ENCODE measurements at regions not wholly inside any gene's neighbourhood (a gene's known extent, or its start where the extent isn't known, plus 50 kb on each side); places are given as distances from the start of the nearest gene placed in this dataset.

DNA sequence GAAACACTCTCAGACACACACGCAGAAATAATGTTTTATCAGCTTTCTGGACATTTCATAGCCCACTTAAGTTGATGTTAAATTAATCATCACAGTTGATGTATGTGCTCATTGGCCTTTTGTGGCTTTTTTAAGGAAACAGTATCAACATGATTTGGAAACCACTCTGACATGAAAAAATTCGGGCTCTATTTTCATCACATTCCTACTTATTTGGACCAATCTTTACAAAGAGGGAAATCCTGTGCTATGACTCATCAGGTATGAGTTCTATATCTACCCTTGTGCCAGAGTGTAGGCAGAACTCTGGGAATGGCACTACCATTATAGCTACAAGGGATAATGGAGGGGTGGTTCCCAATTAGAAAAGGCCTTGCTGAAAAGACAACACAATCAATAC is 388.4 kb upstream of the PTGER4 start:
- TF ChIP-seq, protein P1, sequence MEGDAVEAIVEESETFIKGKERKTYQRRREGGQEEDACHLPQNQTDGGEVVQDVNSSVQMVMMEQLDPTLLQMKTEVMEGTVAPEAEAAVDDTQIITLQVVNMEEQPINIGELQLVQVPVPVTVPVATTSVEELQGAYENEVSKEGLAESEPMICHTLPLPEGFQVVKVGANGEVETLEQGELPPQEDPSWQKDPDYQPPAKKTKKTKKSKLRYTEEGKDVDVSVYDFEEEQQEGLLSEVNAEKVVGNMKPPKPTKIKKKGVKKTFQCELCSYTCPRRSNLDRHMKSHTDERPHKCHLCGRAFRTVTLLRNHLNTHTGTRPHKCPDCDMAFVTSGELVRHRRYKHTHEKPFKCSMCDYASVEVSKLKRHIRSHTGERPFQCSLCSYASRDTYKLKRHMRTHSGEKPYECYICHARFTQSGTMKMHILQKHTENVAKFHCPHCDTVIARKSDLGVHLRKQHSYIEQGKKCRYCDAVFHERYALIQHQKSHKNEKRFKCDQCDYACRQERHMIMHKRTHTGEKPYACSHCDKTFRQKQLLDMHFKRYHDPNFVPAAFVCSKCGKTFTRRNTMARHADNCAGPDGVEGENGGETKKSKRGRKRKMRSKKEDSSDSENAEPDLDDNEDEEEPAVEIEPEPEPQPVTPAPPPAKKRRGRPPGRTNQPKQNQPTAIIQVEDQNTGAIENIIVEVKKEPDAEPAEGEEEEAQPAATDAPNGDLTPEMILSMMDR (IDR thresholded peaks at IDR 0.05; ENCODE audit: insufficient read depth, low read depth, low read length, missing control alignments): no peak
- DNase-seq (ENCODE audit: low read depth): no peak
- no peak overlapping the region for H3K4me3 ChIP-seq (ENCODE audit: low read depth, low read length)

DNA sequence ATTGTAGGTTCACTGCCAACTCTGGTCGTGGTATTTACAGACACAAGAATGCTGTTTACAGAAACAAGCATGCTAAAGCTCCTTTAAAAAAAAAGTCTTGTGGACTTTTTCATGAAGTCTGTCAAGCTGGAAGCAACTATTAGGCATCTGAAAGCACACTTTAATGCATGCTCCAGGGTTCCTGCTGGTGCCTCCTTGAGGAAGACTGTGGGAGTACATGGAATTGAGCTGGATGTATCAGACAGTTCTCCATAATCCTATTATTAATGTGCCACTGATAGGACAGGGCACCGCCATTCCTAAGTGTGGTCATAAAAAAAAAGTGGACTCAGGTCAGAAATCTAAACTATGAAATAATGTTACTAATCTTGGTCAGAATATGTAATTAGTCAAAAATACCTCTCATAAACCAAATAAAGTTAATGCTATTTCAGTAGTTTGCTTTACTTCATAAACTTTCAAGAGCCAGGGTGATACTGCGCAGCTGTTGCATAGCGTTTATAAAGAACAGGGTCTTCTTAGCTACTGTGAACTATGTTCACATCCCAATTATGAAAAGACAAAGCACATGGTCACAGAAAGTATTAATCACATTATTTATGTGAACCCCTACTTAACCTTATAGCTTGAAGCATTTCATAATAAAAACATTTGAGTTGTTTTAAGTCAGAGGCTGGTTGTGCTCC is 390.8 kb upstream of the PTGER4 start:
- no peak for DNase-seq (ENCODE audit: low read depth)
- TF ChIP-seq, protein P1 (IDR thresholded peaks at IDR 0.05; ENCODE audit: insufficient read depth, low read depth, low read length, missing control alignments): no peak
- no peak overlapping the region for H3K4me3 ChIP-seq (ENCODE audit: low read depth, low read length)

DNA sequence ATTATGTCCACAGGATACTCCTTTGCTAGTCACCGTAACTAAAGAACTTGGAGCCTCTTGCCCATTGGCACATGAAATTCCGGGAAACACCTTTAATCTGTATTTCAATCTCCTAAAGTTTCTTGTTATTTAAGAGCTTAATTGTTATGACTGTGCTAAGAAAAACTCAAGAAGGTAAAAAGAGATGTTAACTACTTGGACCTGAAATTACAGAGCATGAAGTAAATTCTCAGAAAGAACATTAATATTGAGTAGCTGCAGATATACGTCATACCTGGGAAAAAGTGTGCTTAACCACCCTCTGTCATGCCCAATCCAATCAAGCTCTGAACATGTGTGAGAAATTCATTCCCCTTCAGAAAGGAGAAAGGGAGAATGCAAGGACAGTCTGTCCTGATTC is 394.9 kb upstream of the PTGER4 start:
- DNase-seq (ENCODE audit: low read depth): no peak
- TF ChIP-seq, protein P1 (IDR thresholded peaks at IDR 0.05; ENCODE audit: insufficient read depth, low read depth, low read length, missing control alignments): no peak
- no peak overlapping the region for H3K4me3 ChIP-seq (ENCODE audit: low read depth, low read length)

DNA sequence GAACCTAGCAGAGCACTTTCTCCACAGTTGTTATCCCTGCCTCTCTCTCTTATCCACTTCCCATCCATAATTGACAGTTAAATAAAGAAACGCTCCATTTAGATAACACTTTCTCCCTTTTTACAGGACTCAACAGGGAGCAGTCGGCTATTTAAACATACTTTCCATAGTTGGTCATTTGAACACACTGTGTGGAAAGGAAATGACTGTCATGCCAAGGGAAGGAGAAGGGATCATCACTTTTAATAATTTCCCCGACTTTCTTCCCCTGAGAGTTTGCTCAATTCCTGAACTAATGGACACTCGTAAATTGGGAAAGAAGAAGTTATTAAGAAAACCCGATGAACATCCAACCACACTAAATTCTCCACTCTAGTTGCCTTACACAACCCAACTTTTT is 400.8 kb upstream of the PTGER4 start:
- TF ChIP-seq, protein P1 (IDR thresholded peaks at IDR 0.05; ENCODE audit: insufficient read depth, low read depth, low read length, missing control alignments): no peak
- no peak for DNase-seq (ENCODE audit: low read depth)
- no peak overlapping the region for H3K4me3 ChIP-seq (ENCODE audit: low read depth, low read length)

DNA sequence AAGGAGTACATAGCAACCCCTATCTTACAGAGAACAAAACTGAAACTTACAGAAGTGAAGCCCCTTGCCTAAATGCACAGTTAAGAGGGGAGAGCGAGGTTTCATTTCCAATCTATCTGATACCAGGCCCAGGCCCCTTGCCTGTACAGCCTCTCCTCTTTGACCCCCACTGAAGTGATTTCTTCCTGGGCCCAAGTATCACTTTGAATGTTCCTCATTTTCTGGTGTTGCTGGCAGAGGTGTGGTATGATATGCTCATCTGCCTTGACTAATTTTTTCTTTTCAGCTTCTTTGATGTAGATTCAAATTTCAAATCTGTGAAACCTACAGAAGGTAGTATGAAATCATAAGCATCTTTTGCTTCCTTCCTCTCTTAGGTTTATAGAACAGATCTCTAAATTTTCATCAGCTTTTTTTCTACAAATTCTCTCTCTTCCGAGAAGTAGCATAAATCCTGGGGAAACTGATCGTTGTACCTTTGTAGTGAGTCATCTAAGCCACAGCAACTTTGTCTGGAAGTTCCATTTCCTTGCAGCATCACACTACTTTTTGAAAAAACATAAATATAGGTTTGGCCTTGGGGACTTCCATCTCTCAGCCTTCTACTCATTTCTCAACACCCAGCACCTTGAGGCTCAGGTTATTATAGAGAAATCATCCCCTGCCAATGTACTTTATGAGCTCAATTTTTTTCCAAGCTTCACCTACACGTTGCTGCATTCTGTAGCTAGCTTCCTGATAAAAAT is 402.4 kb upstream of the PTGER4 start:
- TF ChIP-seq, protein P1 (IDR thresholded peaks at IDR 0.05; ENCODE audit: insufficient read depth, low read depth, low read length, missing control alignments): no peak
- no peak overlapping the region for H3K4me3 ChIP-seq (ENCODE audit: low read depth, low read length)
- peak; percentile 69 for DNase-seq (ENCODE audit: low read depth)

DNA sequence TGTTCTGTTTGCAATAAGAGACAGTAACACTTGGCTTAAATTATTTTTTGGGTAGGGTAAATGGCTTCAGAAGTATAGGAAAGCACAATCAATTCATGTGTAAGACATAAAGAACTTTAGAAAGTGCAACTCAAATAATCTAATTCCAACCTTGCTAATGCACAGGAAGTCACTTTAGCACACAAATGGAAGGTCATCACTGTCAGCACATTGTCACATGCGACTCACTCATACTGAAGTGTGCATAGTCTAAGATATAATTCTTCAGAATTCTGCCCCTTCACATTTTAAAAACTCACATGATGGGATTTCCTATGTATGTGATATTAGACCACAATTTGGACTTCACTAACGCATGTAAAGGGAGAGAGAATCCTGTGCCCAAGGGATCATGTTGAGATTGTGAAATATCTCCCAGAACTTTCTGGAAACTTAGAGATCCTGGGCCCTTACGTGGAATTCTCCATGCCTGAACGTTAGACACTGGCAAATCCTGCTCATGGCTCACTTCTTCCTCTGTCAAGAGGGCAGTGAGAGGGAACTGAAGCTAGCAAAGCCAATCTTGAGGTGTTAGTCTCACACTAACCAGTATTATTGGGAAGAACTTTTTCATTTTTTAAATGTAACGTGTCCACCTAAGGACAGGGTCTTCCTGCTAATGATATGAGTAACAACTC is 403.2 kb upstream of the PTGER4 start:
- no peak for DNase-seq (ENCODE audit: low read depth)
- TF ChIP-seq, protein P1 (IDR thresholded peaks at IDR 0.05; ENCODE audit: insufficient read depth, low read depth, low read length, missing control alignments): no peak
- no peak overlapping the region for H3K4me3 ChIP-seq (ENCODE audit: low read depth, low read length)
